ENCODE measurements at regions not wholly inside any gene's neighbourhood (a gene's known extent, or its start where the extent isn't known, plus 50 kb on each side); places are given as distances from the start of the nearest gene placed in this dataset.

- CTCF ChIA-PET: no interaction called here
- Histone ChIP-seq H3K4me1 (replicated peaks; ENCODE audit: insufficient read depth) (no peaks in the 10 kb centered on the region), H3K36me3 (ENCODE audit: low read depth) (no peaks in the 10 kb centered on the region), H4K20me1 (ENCODE audit: insufficient read depth) (no peaks in the 10 kb centered on the region), H3K27ac (no peak overlapping the region), H2AFZ (no peak overlapping the region), H3K9me3 (ENCODE audit: insufficient read depth, low read depth) (no peaks in the 10 kb centered on the region), H3K4me2 (no peak overlapping the region), H3K27me3 (ENCODE audit: insufficient read depth, low read depth) (no peaks in the 10 kb centered on the region), H3K79me2 (ENCODE audit: low read depth) (no peaks in the 10 kb centered on the region), H3K4me3 (no peak overlapping the region), H3K9me2 (ENCODE audit: insufficient read depth) (no peaks in the 10 kb centered on the region), H3F3A (ENCODE audit: insufficient read depth, low read depth) (no peaks in the 10 kb centered on the region)
- DNase-seq: no peak
- TF ChIP-seq CTCF (conservative IDR thresholded peaks at IDR 0.05) (no peak), EZH2 (IDR thresholded peaks at IDR 0.05; ENCODE audit: low read depth) (no peak)
- BruUV-seq (replicated peaks): no TSS peak
- POLR2A ChIA-PET (ENCODE audit: unreplicated experiment): no interaction called here
- intact Hi-C loops (cut with micrococcal nuclease; ENCODE audit: unreplicated experiment): no loop called here
Observed at GRCh38 chr6:91029211-91029610, 442.3 kb upstream of the MAP3K7 start.

DNA sequence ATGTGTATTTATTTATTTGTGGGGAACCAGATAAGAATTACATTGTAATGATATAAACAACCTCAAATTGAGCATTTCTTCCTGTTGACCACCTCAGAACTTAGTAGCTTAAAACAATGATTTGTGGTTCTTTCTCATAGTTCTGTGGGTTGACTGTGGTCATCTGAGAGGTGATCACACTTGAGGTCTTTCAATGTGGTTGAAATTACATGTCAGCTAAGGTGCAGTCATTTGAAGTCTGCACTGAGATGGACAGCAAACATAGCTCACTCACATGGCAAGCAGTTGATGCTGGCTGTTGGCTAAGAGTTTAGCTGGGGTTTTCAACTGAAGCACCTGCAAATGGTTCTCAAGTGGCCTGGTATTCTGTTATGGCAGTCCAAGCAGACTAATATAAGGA lies 436.7 kb upstream of the MAP3K7 start:
- H3K9me2 ChIP-seq (ENCODE audit: insufficient read depth): no peaks in the 10 kb centered on the region
- no peak overlapping the region for H3K4me3 ChIP-seq
- no TSS peak for BruUV-seq (replicated peaks)
- ChIA-PET POLR2A (ENCODE audit: unreplicated experiment) (no interaction called here), CTCF (no interaction called here)
- no peak overlapping the region for H2AFZ ChIP-seq
- no peaks in the 10 kb centered on the region for H3K9me3 ChIP-seq (ENCODE audit: insufficient read depth, low read depth)
- no peak overlapping the region for H3K27ac ChIP-seq
- H3K36me3 ChIP-seq (ENCODE audit: low read depth): no peaks in the 10 kb centered on the region
- no peak for TF ChIP-seq CTCF (conservative IDR thresholded peaks at IDR 0.05)
- TF ChIP-seq EZH2 (IDR thresholded peaks at IDR 0.05; ENCODE audit: low read depth): no peak
- no peaks in the 10 kb centered on the region for H3K79me2 ChIP-seq (ENCODE audit: low read depth)
- no peak for DNase-seq
- intact Hi-C loops (cut with micrococcal nuclease; ENCODE audit: unreplicated experiment): no loop called here
- no peaks in the 10 kb centered on the region for H4K20me1 ChIP-seq (ENCODE audit: insufficient read depth)
- no peak overlapping the region for H3K4me2 ChIP-seq
- H3K4me1 ChIP-seq (replicated peaks; ENCODE audit: insufficient read depth): no peaks in the 10 kb centered on the region
- no peaks in the 10 kb centered on the region for H3F3A ChIP-seq (ENCODE audit: insufficient read depth, low read depth)
- H3K27me3 ChIP-seq (ENCODE audit: insufficient read depth, low read depth): no peaks in the 10 kb centered on the region

DNA sequence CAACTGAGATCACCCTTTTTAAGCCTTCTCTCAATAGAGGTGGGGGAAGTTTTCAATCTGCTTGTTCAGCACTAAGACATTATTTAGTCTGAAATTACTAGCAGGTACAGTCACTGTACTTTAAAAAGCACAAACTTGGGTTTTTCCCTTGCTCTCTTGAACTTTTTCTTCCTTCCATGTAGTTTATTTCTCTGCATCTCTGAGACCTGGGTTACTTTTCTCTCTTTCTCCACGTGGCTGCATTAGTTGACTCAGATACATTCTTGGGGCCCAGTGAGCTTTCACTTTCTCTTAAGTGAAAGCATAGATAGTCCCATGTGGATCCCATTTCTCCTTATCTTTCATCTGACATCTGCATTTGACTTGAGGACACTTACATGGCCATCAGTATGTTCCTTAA lies 433.9 kb upstream of the MAP3K7 start:
- Histone ChIP-seq H3F3A (ENCODE audit: insufficient read depth, low read depth) (no peaks in the 10 kb centered on the region), H3K79me2 (ENCODE audit: low read depth) (no peaks in the 10 kb centered on the region), H3K4me3 (no peak overlapping the region), H3K4me1 (replicated peaks; ENCODE audit: insufficient read depth) (no peaks in the 10 kb centered on the region), H3K27ac (no peak overlapping the region), H4K20me1 (ENCODE audit: insufficient read depth) (no peaks in the 10 kb centered on the region), H3K27me3 (ENCODE audit: insufficient read depth, low read depth) (no peaks in the 10 kb centered on the region), H3K9me3 (ENCODE audit: insufficient read depth, low read depth) (no peaks in the 10 kb centered on the region), H3K4me2 (no peak overlapping the region), H2AFZ (no peak overlapping the region), H3K36me3 (ENCODE audit: low read depth) (no peaks in the 10 kb centered on the region), H3K9me2 (ENCODE audit: insufficient read depth) (no peaks in the 10 kb centered on the region)
- intact Hi-C loops (cut with micrococcal nuclease; ENCODE audit: unreplicated experiment): no loop called here
- ChIA-PET POLR2A (ENCODE audit: unreplicated experiment) (no interaction called here), CTCF (no interaction called here)
- no TSS peak for BruUV-seq (replicated peaks)
- no peak for DNase-seq
- TF ChIP-seq EZH2 (IDR thresholded peaks at IDR 0.05; ENCODE audit: low read depth) (no peak), CTCF (conservative IDR thresholded peaks at IDR 0.05) (no peak)
